ENCODE measurements at regions not wholly inside any gene's neighbourhood (a gene's known extent, or its start where the extent isn't known, plus 50 kb on each side); places are given as distances from the start of the nearest gene placed in this dataset.

- DNase-seq (ENCODE audit: low spot score) (no peak), ATAC-seq (no peak)
These were observed 290.1 kb upstream of the PCDH7 start for GRCh38 chr4:30429813-30430761.

- DNase-seq (ENCODE audit: low spot score) (no peak), ATAC-seq (no peak)
These were observed 285.5 kb upstream of the PCDH7 start for GRCh38 chr4:30434656-30435055.

- ATAC-seq (no peak), DNase-seq (ENCODE audit: low spot score) (no peak)
These were observed 283.8 kb upstream of the PCDH7 start for GRCh38 chr4:30436394-30436793.

GRCh38 chr4:30437316-30437715, 282.9 kb upstream of the PCDH7 start:
- no peak for ATAC-seq
- no peak for DNase-seq (ENCODE audit: low spot score)

- DNase-seq (ENCODE audit: low spot score) (no peak), ATAC-seq (no peak)
These were observed 276.9 kb upstream of the PCDH7 start for GRCh38 chr4:30443289-30443688.

GRCh38 chr4:30450474-30450873, 269.7 kb upstream of the PCDH7 start:
- ATAC-seq (no peak), DNase-seq (ENCODE audit: low spot score) (no peak)

GRCh38 chr4:30454504-30454903, 265.7 kb upstream of the PCDH7 start:
- ATAC-seq (no peak), DNase-seq (ENCODE audit: low spot score) (no peak)

- ATAC-seq (no peak), DNase-seq (ENCODE audit: low spot score) (no peak)
These were observed 263.5 kb upstream of the PCDH7 start for GRCh38 chr4:30456716-30457115.

- ATAC-seq (no peak), DNase-seq (ENCODE audit: low spot score) (no peak)
These were observed 259.4 kb upstream of the PCDH7 start for GRCh38 chr4:30460818-30461217.

- no peak for ATAC-seq
- no peak for DNase-seq (ENCODE audit: low spot score)
These were observed 259.0 kb upstream of the PCDH7 start for GRCh38 chr4:30461218-30461617.

GRCh38 chr4:30462445-30463090, 257.6 kb upstream of the PCDH7 start:
- DNase-seq (ENCODE audit: low spot score) (no peak), ATAC-seq (no peak)

GRCh38 chr4:30471861-30472260, 248.3 kb upstream of the PCDH7 start:
- no peak for DNase-seq (ENCODE audit: low spot score)
- no peak for ATAC-seq

- ATAC-seq (no peak), DNase-seq (ENCODE audit: low spot score) (no peak)
These were observed 246.9 kb upstream of the PCDH7 start for GRCh38 chr4:30473225-30473624.

GRCh38 chr4:30495251-30495650, 224.9 kb upstream of the PCDH7 start:
- ATAC-seq = no peak
- DNase-seq (ENCODE audit: low spot score) = no peak

GRCh38 chr4:30495651-30496310, 224.4 kb upstream of the PCDH7 start:
- no peak for DNase-seq (ENCODE audit: low spot score)
- ATAC-seq = no peak

GRCh38 chr4:30511751-30512150, 208.4 kb upstream of the PCDH7 start:
- ATAC-seq = no peak
- DNase-seq (ENCODE audit: low spot score) = no peak

GRCh38 chr4:30518211-30518610, 202.0 kb upstream of the PCDH7 start:
- no peak for DNase-seq (ENCODE audit: low spot score)
- ATAC-seq = no peak

- ATAC-seq (no peak), DNase-seq (ENCODE audit: low spot score) (no peak)
These were observed 194.4 kb upstream of the PCDH7 start for GRCh38 chr4:30525662-30526315.

- ATAC-seq (no peak), DNase-seq (ENCODE audit: low spot score) (no peak)
These were observed 184.9 kb upstream of the PCDH7 start for GRCh38 chr4:30535255-30535654.

GRCh38 chr4:30536231-30536630, 183.9 kb upstream of the PCDH7 start:
- DNase-seq (ENCODE audit: low spot score) = no peak
- no peak for ATAC-seq

GRCh38 chr4:30537456-30537855, 182.7 kb upstream of the PCDH7 start:
- DNase-seq (ENCODE audit: low spot score) = no peak
- no peak for ATAC-seq
